ENCODE measurements at regions not wholly inside any gene's neighbourhood (a gene's known extent, or its start where the extent isn't known, plus 50 kb on each side); places are given as distances from the start of the nearest gene placed in this dataset.

DNA sequence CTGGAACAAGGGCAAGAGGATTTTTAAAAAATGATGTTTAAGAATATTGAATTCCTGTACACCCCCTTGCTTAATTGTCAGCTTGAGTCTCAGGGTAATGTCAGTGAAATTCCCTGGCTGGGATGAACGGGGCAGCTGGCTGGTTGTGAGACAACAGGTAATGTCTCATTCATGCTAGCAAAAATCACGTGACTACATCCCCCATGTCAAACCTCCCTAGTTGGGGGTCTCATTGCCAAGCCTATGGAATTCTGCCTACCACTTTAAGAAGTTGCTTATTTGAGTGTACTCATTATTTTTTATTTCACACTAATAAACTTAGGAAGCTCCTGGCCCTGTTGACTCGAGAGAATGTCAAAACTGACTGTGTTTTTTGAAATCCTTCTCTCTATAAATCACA, 218.3 kb downstream of the ICOS start:
- intact Hi-C loops (cut with micrococcal nuclease) = no loop called here
- Mint-ChIP-seq H3K27me3 (peaks cover 7% of the 10 kb centered on the region), H3K36me3 (ENCODE audit: low read depth) (no peaks in the 10 kb centered on the region), H3K9me3 (peaks cover 3% of the 10 kb centered on the region), H3K4me1 (no peaks in the 10 kb centered on the region), H3K4me3 (no peak overlapping the region), H3K27ac (no peak overlapping the region)
- TF ChIP-seq, protein P1, sequence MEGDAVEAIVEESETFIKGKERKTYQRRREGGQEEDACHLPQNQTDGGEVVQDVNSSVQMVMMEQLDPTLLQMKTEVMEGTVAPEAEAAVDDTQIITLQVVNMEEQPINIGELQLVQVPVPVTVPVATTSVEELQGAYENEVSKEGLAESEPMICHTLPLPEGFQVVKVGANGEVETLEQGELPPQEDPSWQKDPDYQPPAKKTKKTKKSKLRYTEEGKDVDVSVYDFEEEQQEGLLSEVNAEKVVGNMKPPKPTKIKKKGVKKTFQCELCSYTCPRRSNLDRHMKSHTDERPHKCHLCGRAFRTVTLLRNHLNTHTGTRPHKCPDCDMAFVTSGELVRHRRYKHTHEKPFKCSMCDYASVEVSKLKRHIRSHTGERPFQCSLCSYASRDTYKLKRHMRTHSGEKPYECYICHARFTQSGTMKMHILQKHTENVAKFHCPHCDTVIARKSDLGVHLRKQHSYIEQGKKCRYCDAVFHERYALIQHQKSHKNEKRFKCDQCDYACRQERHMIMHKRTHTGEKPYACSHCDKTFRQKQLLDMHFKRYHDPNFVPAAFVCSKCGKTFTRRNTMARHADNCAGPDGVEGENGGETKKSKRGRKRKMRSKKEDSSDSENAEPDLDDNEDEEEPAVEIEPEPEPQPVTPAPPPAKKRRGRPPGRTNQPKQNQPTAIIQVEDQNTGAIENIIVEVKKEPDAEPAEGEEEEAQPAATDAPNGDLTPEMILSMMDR (IDR thresholded peaks at IDR 0.05) = no peak
- DNase-seq (no peak), ATAC-seq (ENCODE audit: low read depth) (no peak)
- ChIA-PET POLR2A (no interaction called here), CTCF (interaction anchor here (1.6 kb wide), 1 partner anchor 10 kb away, joined by 8 read pairs; no protein-coding TSS in a partner anchor)

DNA sequence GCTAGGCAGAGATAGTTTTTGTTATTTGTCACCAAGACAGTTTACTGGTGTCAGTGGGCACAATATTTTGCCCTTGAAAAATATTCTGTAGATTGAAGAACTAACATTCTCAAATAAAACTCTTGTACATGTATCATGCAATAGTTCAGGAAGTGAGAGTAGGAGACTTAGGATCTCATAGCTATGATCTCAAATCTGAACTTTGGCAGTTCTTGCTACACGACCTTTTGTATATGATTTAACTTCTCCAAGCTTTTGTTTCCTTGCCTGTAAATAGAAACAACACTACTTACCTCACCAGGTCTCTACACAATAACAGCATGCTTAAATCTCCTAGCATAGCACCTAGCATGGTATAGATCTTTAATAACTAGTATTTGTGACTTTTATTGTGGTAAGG, 219.9 kb downstream of the ICOS start:
- no peak for DNase-seq
- intact Hi-C loops (cut with micrococcal nuclease) = no loop called here
- CTCF ChIA-PET = no interaction called here

DNA sequence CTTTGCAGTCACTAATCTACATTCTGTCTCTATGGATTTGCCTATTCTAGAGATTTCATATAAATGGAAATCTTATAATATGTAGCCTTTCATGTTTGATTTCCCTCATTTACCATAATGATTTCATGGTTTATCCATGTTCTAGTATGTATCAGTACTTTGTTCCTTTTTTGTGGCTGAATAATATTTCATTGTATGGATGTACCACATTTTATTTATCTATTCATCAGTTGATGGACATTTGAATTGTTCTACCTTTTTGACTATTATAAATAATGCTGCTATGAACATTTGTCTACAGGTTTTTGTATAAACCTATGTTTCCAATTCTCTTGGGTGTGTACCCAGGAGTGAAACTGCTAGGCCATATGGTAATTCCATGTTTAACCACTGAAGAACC, 221.1 kb downstream of the ICOS start:
- no peak overlapping the region for H3K4me3 Mint-ChIP-seq
- no peak for ATAC-seq (ENCODE audit: low read depth)
- intact Hi-C loops (cut with micrococcal nuclease) = no loop called here
- H3K36me3 Mint-ChIP-seq (ENCODE audit: low read depth) = no peaks in the 10 kb centered on the region
- H3K27ac Mint-ChIP-seq = no peak overlapping the region
- H3K27me3 Mint-ChIP-seq = peaks cover 6% of the 10 kb centered on the region
- TF ChIP-seq, protein P1 (IDR thresholded peaks at IDR 0.05) = no peak
- POLR2A ChIA-PET = no interaction called here
- no peak for DNase-seq
- CTCF ChIA-PET = no interaction called here
- H3K4me1 Mint-ChIP-seq = no peaks in the 10 kb centered on the region
- peaks cover 3% of the 10 kb centered on the region for H3K9me3 Mint-ChIP-seq

More for the DNA sequence above, 219.9 kb downstream of the ICOS start:
- POLR2A ChIA-PET = no interaction called here
- no peak overlapping the region for H3K27ac Mint-ChIP-seq
- no peaks in the 10 kb centered on the region for H3K36me3 Mint-ChIP-seq (ENCODE audit: low read depth)
- H3K9me3 Mint-ChIP-seq = peaks cover 3% of the 10 kb centered on the region
- ATAC-seq (ENCODE audit: low read depth) = no peak
- no peaks in the 10 kb centered on the region for H3K4me1 Mint-ChIP-seq
- no peak overlapping the region for H3K4me3 Mint-ChIP-seq
- peaks cover 4% of the 10 kb centered on the region for H3K27me3 Mint-ChIP-seq
- TF ChIP-seq, protein P1 (IDR thresholded peaks at IDR 0.05) = no peak

DNA sequence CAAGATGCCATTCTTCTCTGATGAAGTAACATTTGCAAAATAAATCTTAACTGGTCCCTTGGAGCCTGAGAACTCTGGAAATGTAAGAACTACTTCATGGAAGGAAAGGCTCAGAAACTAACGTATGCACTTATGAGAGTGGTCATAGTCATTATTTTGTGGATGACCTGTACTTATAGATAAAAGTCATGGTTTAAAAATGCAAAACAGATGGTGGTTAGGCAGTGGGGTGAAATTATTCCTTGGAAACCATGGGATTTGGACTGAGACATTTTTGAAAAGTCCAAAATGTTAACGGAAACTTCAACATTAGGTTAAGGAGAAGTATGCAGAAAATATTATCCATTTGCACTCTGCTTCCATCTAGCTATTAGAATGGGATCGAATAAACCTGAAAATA, 223.0 kb downstream of the ICOS start:
- Mint-ChIP-seq H3K27me3 (peaks cover 6% of the 10 kb centered on the region), H3K4me1 (no peaks in the 10 kb centered on the region), H3K27ac (no peak overlapping the region), H3K9me3 (peaks cover 5% of the 10 kb centered on the region), H3K4me3 (no peak overlapping the region), H3K36me3 (ENCODE audit: low read depth) (no peaks in the 10 kb centered on the region)
- intact Hi-C loops (cut with micrococcal nuclease) = no loop called here
- TF ChIP-seq, protein P1 (IDR thresholded peaks at IDR 0.05) = no peak
- ChIA-PET POLR2A (no interaction called here), CTCF (interaction anchor here (0.9 to 1.0 kb wide), 2 partner anchors 14 to 18 kb away, joined by 4 read pairs; no protein-coding TSS in a partner anchor)
- ATAC-seq (ENCODE audit: low read depth) (no peak), DNase-seq (no peak)

DNA sequence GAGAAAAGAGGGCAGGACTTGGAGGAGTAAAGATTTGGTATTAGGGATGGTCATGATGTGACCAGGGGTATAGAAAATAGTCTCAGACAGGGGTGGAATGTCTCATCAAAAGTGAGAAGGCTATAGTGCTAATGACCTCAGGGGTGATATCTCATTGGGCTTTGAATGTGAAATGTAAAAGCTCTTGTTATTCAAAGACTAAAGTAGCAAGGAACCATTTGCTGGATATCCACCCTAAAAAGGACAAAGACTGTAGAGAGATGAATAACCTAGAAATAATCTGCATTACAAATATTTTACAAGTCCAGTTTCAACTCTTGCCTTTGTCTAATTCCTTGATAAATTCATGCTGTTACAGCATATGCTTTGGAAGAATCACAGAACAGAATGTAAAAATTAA, 224.4 kb downstream of the ICOS start:
- Mint-ChIP-seq H3K27ac (no peak overlapping the region), H3K4me3 (no peak overlapping the region), H3K27me3 (peaks cover 4% of the 10 kb centered on the region), H3K9me3 (peaks cover 5% of the 10 kb centered on the region), H3K4me1 (no peaks in the 10 kb centered on the region), H3K36me3 (ENCODE audit: low read depth) (no peaks in the 10 kb centered on the region)
- DNase-seq (no peak), ATAC-seq (ENCODE audit: low read depth) (no peak)
- POLR2A ChIA-PET = no interaction called here
- CTCF ChIA-PET = no interaction called here
- intact Hi-C loops (cut with micrococcal nuclease) = no loop called here
- TF ChIP-seq, protein P1 (IDR thresholded peaks at IDR 0.05) = no peak
